Epidermal melanocyte (primary cell): ENCODE measurements at regions not wholly inside any gene's neighbourhood (a gene's known extent, or its start where the extent isn't known, plus 50 kb on each side); places are given as distances from the start of the nearest gene placed in this dataset.
"Not testable (repeated sequence)": the region's sequence is repeated elsewhere in the genome, so short reads cannot be mapped to it uniquely, and the experiment has no call there.

ENCODE experiments used
- DNase-seq: peaks from one replicate; pipeline ENCODE4 v3.0.0; 2011; ENCODE audit warnings: low spot score; ENCODE audit not compliant: insufficient read length

- no peak for DNase-seq
These were observed 170.2 kb upstream of the PZP start for GRCh38 chr12:9378430-9378835.

- no peak for DNase-seq
These were observed 164.0 kb upstream of the PZP start for GRCh38 chr12:9372202-9372601.

DNA sequence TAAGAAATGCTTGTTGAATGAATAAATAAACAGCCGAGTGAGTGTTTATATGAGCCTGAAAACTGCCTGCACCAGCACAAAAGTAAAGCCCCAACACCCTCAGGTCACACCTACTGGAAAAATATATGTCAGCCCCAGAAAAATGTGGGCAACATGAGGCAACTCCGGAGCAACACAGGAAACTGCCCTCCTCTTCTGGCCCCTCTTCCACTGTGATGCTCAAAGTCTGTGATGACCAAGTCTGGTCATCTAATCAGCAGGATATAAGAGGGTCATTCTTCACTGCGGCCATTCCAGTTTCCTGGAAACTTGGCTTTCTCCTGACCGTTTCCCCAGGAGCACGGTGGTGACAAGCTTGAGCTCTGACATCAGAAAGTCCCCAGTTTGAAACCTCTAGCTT lies 159.6 kb upstream of the PZP start:
- no peak for DNase-seq

DNA sequence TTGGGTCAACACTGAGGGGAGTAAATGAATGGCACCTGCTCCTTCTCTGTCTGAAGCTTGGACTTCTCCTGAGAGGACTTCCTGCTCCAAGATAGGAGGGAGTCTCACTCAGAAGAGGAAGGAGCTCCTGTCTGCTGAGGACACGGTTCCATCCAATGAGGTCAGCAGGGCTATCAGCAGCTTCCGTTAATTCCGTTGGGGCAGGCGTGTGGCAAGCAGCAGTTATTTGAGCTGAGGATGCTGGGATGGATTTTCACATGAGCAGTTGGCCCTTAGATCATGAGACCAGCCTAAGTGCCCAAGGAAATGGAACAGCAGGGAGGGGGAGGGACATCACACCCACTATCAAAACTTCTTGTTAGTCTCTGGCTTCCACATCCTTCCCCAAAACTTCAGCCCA lies 159.0 kb upstream of the PZP start:
- no peak for DNase-seq

DNA sequence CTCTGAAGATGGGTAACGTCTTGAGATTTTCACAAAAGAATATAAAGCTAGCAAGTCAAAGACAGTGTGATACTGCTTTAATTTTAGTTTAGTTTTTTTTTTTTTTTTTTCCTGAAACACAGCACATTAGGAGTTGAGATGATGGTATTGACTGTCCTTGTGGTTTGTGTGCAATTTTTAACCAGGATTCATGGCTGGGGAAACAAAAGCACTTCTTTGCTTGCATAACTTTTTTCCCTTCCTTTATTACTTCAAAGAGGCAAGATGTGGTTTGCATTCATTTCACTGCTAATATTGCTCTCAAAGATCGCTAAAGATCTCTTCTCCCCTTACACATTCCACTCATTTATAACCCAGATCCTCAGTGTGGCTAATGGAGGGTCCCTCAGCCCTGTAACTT lies 157.1 kb upstream of the PZP start:
- DNase-seq, result no peak

DNA sequence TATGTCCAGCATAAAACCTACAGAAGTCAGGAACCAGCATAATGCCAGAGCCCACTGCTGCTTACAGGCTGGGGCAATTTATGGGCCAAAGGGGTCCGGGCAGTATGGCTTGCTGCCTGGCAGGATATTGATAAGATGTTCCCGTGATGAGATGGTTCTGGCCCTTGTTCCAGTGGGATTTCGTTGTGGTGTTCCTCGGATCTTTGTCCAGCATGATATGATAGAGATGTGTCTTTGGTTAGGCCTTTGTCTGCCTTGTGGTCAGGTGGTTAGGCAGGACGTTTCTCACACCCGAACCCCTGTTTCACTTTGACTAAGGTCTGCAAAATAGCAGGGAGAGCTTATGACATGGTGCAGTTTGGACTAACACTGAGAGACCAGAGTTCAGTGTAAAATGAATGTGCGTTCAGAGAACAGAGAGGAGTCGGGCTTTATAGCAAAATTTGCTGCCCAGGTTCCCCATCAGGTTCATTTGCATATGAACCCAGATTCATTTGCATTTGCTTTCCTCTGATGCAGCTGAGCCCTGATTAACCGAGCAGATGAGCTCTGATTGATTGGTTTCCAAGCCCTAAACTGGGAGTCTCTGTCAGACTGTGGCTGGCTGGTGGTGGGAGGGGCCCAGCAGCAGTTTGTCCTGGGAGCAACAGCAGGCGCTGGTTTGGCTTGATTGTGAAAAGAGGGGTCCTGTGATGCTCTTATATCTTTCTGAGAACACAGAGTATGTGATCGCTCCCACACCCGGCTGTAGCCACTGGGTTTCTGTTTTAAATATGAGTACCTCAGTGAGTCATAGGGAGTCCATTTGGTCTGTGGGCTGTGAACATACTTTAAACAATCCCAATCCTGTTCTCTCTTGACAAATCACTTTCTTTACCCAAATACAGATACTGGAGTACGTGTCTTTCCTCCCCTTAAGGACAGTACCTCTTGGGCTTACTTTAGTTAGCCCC lies 156.3 kb upstream of the PZP start:
- no peak for DNase-seq

DNA sequence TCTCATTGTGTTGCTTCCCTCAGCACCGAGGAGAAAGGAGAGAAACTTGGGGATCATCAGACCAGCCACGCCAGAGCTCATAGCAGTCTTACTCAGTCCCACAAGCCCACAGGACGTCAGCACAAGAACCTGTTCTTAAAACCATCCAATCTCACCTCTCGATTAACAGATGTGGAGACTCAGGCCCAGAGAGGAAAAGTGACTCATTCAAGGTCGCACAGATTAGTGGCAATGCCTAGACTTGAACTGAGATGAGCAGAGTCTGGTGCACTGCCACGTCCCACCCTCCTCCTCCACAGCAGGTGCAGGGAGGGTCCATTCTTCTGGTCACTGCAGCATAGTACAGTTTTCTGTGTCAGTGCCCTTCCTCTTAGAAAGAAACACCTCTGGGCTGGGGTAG lies 154.9 kb upstream of the PZP start:
- no peak for DNase-seq

- no peak for DNase-seq
These were observed 153.7 kb upstream of the PZP start for GRCh38 chr12:9361879-9362326.

DNA sequence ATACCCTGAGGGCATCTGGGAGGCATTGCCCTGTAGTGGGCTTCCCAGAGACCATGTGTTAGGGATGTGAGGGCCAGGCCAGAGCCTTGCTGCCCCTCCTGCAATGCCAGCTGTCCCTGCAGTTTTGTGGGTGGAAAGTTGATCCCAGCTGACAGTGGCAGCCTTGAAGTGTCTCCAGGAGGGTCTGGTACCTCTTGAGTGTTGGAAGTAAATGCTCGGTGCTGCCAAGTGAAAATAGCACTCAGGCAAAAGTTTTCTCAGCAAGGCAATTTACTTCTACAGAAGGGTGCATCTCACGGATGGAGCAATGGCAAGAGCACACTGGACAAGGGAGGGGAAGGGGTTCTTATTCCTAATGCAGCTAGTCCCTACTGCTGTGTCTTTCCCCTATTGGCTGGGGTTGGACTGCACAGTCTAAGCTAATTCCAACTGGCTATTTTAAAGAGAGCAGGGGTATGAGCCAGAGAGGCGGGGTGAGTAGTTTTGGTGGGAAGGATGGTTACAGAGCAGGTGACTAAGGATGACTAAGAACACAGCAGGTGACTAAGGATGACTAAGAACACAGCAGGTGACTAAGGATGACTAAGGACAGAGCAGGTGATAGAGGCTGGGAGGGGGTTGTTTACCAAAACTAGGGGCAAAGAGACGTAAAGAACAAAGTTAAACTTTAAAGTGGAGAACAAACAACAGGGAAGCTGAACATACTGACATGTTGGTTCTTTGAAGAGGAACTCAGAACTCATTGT lies 146.0 kb upstream of the PZP start:
- DNase-seq, result not testable (repeated sequence)

DNA sequence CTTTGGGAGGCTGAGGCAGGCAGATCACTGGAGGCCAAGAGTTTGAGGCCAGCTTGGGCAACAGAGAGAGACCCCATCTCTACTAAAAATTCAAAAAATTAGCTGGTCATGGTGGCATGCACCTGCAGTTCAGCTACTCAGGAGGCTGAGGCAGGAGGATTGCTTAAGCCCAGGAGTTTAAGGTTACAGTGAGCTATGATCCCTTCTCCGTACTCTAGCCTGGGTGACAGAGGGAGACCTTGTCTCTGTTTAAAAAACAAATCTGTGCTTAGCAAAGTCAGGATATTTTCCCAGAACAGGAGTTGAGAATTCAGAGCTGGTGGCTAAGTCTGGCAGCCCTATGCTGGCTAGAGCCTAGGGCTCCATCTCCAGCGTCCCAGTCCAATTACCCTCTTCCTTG lies 142.9 kb upstream of the PZP start:
- DNase-seq, result no peak

- DNase-seq, result no peak
These were observed 142.0 kb upstream of the PZP start for GRCh38 chr12:9349888-9350885.

DNA sequence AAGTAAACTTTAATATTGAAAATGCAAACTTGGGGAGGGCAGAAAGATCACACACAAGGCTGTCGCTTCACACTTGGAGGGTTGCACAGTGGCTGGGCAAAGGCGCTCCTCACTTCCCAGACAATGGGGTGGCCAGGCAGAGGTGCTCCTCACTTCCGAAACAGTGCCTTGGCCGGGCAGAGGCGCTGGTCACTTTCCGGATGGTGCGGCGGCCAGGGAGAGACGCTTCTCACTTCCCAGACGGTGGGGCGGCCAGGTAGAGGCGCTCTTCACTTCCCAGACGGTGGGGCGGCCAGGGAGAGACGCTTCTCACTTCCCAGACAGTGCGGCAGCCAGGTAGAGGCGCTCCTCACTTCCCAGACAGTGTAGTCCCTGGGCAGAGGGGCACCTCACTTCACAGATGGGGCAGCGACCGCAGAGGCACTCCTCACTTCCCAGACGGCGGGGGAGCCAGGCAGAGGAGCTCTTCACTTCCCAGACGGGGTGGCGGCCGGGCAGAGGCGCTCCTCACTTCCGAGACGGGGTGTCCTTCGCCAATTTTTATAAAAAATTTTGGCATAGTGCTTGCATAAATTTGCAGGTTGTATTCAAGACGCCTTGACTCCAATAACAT lies 140.8 kb upstream of the PZP start:
- no peak for DNase-seq

- DNase-seq, result no peak
These were observed 139.3 kb upstream of the PZP start for GRCh38 chr12:9347328-9348127.

DNA sequence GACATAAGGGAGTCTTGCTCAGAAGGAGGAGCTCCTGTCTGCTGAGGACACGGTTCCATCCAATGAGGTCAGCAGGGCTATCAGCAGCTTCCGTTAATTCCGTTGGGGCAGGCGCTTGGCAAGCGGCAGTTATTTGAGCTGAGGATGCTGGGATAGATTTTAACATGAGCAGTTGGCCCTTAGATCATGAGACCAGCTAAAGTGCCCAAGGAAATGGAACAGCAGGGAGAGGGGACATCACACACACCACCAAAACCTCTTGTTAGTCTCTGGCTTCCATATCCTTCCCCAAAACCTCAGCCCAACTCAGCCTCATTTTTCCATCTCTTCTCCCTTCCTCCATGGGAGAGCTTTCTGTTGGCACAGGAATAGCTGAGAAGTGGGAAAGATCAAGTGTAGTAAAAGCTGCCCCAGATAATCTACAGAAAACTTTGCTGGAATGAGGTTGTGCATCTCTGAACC lies 138.7 kb upstream of the PZP start:
- DNase-seq, result no peak

DNA sequence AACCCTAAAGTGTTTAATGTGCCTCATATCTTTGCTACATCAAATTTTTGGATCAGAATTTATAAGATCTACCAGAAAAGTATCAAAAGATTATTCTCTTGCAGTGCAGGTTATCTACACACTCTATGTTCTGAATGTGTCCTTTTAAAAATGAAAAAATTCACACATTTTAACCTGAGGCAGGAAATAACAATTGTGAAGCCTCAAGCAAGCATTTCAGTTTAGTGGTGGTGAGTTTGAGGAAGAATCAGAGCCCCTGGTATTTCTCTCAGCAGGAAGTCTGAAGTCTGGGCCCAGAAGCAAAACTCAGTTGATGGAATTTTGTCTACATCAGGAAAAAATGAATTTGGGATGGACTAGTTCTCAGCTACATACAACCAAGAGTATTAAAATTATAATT lies 137.0 kb upstream of the PZP start:
- no peak for DNase-seq

GRCh38 chr12:9344541-9344940 lies 136.3 kb upstream of the PZP start:
- DNase-seq, result no peak

- no peak for DNase-seq
These were observed 135.5 kb upstream of the PZP start for GRCh38 chr12:9343731-9344130.

DNA sequence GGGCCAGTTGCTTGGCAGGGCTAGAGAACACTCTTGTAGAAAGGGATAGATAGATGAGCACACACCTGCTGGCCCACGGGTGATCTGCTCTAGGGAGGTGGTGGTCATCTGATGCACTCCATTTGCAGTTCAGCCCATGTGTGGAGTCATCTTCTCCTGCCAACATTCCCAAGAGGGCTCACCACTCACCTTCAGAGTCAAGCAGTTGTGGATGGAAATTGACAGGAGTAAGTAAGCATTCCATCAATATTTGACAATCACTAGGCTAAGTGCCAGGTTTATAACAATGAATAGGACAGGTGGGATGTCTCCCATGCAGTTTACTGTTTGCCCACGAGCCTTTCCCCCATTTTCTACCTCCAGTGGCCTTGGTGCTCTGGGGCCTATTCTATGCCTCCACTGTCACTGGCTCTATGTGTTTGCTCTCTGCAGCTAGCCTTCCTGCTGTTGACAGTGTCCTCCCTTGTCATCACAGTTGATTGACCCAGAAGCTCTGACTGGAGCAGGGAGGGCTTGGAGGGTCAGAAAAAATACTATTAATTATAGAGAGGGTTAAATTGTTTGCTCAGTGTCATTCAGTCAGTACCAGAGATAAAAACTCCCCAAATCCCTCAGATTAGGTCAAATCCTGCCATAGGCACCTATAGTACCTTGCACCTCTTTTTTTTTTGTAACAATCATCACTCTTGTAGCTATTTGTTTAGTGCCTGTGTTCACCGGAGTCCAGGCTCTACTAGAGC lies 134.6 kb upstream of the PZP start:
- DNase-seq, result no peak

DNA sequence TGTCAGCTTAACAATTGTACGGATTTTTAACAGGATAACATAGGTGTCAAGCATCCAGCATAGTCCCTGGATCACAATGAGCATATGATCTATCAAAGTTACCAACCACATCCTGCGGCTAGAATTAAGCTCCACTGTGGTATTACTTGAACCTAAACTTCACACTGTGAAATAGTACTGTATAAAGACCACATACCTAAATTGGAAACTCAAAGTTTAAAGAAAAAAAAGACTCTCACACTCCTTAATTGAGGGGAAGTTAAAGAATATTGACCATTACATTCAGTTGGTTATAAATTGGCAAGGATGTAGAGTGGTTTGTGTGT lies 133.0 kb upstream of the PZP start:
- DNase-seq, result no peak
